HG03139 (cell line): ENCODE measurements at regions not wholly inside any gene's neighbourhood (a gene's known extent, or its start where the extent isn't known, plus 50 kb on each side); places are given as distances from the start of the nearest gene placed in this dataset.

Source experiments
- ATAC-seq: cut with Tn5 transposase; IDR thresholded peaks from one replicate; pipeline ENCODE4 v1.9.1; 2021; ENCODE audit not compliant: unreplicated experiment

GRCh38 chr13:82729401-82729800 lies 1152.9 kb downstream of the SLITRK1 start:
- ATAC-seq, result no peak

- ATAC-seq, result no peak
Measured at GRCh38 chr13:82720986-82721385, 1161.3 kb downstream of the SLITRK1 start.

- no peak for ATAC-seq
Measured at GRCh38 chr13:82719987-82720386, 1162.3 kb downstream of the SLITRK1 start.

- ATAC-seq, result no peak
Measured at GRCh38 chr13:82717249-82717648, 1165.0 kb downstream of the SLITRK1 start.

GRCh38 chr13:82713687-82714405 lies 1168.4 kb downstream of the SLITRK1 start:
- no peak for ATAC-seq

- ATAC-seq, result no peak
Measured at GRCh38 chr13:82702513-82702912, 1179.8 kb downstream of the SLITRK1 start.

GRCh38 chr13:82701020-82701419 lies 1181.3 kb downstream of the SLITRK1 start:
- ATAC-seq, result no peak

- no peak for ATAC-seq
Measured at GRCh38 chr13:82698941-82699340, 1183.3 kb downstream of the SLITRK1 start.

GRCh38 chr13:82698383-82698782 lies 1183.9 kb downstream of the SLITRK1 start:
- ATAC-seq, result no peak

GRCh38 chr13:82693607-82694006 lies 1188.7 kb downstream of the SLITRK1 start:
- ATAC-seq, result no peak

- peak; percentile 65 for ATAC-seq
Measured at GRCh38 chr13:82688400-82688994, 1193.8 kb downstream of the SLITRK1 start.

GRCh38 chr13:82687884-82688283 lies 1194.4 kb downstream of the SLITRK1 start:
- ATAC-seq, result no peak

GRCh38 chr13:82681535-82681934 lies 1200.7 kb downstream of the SLITRK1 start:
- ATAC-seq, result no peak

- no peak for ATAC-seq
Measured at GRCh38 chr13:82678052-82678451, 1204.2 kb downstream of the SLITRK1 start.

GRCh38 chr13:82675024-82675423 lies 1207.2 kb downstream of the SLITRK1 start:
- no peak for ATAC-seq

- no peak for ATAC-seq
Measured at GRCh38 chr13:82674546-82674945, 1207.7 kb downstream of the SLITRK1 start.

- ATAC-seq, result no peak
Measured at GRCh38 chr13:82672248-82672647, 1210.0 kb downstream of the SLITRK1 start.

GRCh38 chr13:82664183-82664582 lies 1218.1 kb downstream of the SLITRK1 start:
- ATAC-seq, result no peak

- ATAC-seq, result no peak
Measured at GRCh38 chr13:82661126-82661525, 1221.1 kb downstream of the SLITRK1 start.

GRCh38 chr13:82658811-82659210 lies 1223.5 kb downstream of the SLITRK1 start:
- ATAC-seq, result no peak

GRCh38 chr13:82657471-82657870 lies 1224.8 kb downstream of the SLITRK1 start:
- ATAC-seq, result no peak
